ENCODE measurements at regions not wholly inside any gene's neighbourhood (a gene's known extent, or its start where the extent isn't known, plus 50 kb on each side); places are given as distances from the start of the nearest gene placed in this dataset.
"Not testable (repeated sequence)": the region's sequence is repeated elsewhere in the genome, so short reads cannot be mapped to it uniquely, and the experiment has no call there.

- no peak for ATAC-seq
- TF ChIP-seq KDM1A (CRISPR knock-in tag; IDR thresholded peaks at IDR 0.05) (no peak), ZNF235 (CRISPR knock-in tag; IDR thresholded peaks at IDR 0.05; ENCODE audit: borderline replicate concordance) (no peak), PAX8 (CRISPR knock-in tag; IDR thresholded peaks at IDR 0.05; ENCODE audit: borderline replicate concordance) (no peak), ATF6 (CRISPR knock-in tag; conservative IDR thresholded peaks at IDR 0.05) (no peak), NR0B2 (CRISPR knock-in tag; IDR thresholded peaks at IDR 0.05) (no peak), SNRNP70 (IDR thresholded peaks at IDR 0.05; ENCODE audit: low read depth, low read length) (no peak), ZFY (CRISPR knock-in tag; IDR thresholded peaks at IDR 0.05) (no peak)
- TF ChIP-seq, protein P1, sequence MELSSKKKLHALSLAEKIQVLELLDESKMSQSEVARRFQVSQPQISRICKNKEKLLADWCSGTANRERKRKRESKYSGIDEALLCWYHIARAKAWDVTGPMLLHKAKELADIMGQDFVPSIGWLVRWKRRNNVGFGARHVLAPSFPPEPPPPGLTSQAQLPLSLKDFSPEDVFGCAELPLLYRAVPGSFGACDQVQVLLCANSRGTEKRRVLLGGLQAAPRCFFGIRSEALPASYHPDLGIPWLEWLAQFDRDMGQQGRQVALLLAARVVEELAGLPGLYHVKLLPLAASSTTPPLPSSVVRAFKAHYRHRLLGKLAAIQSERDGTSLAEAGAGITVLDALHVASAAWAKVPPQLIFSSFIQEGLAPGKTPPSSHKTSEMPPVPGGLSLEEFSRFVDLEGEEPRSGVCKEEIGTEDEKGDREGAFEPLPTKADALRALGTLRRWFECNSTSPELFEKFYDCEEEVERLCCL (CRISPR knock-in tag; IDR thresholded peaks at IDR 0.05; ENCODE audit: borderline replicate concordance): no peak
- in situ Hi-C loops (cut with HindIII; ENCODE audit: extremely low pct_ligation_motif_present, low pct_unique_long_range_greater_than_20kb): no loop called here
- POLR2A ChIA-PET: no interaction called here
- H4K20me1 ChIP-seq (ENCODE audit: insufficient read depth, low read length): no peaks in the 10 kb centered on the region
- intact Hi-C loops (cut with micrococcal nuclease; ENCODE audit: unreplicated experiment): no loop called here
- no peak for FAIRE-seq
- CTCF ChIA-PET (ENCODE audit: low intra/inter-chr PET ratio, low total read pairs): no interaction called here
- no peak overlapping the region for H2AFZ ChIP-seq (ENCODE audit: low read length)
- DNase-seq (ENCODE audit: low spot score): no peak
- H3K9ac ChIP-seq (ENCODE audit: insufficient read depth, low read depth, low read length): no peak overlapping the region
- no peaks in the 10 kb centered on the region for H3K79me2 ChIP-seq (ENCODE audit: insufficient read depth, low read length)
- BruUV-seq (replicated peaks): no TSS peak
- WGBS (ENCODE audit: low lambda C conversion rate): 11% methylated on average over 4 of the region's 4 CpGs
- H3K27ac ChIP-seq (ENCODE audit: extremely low read length, insufficient read depth, low read length): no peak overlapping the region
- H3K4me3 ChIP-seq (replicated peaks in 1 of 3; ENCODE audit: insufficient read depth in 1 of 3, low read depth in 2 of 3, low read length in 3 of 3): no peak overlapping the region
- no peaks in the 10 kb centered on the region for H3K27me3 ChIP-seq (ENCODE audit: control insufficient read depth in 1 of 2, insufficient read depth in 2 of 2, low read length in 2 of 2)
- H3K36me3 ChIP-seq (replicated peaks in 1 of 2; ENCODE audit: control insufficient read depth in 1 of 2, insufficient read depth in 2 of 2, low read length in 2 of 2): no peaks in the 10 kb centered on the region
- no peak overlapping the region for H3K4me2 ChIP-seq (ENCODE audit: low read depth, low read length)
- H3K4me1 ChIP-seq (ENCODE audit: insufficient read depth, low read length): no peaks in the 10 kb centered on the region
- no peaks in the 10 kb centered on the region for H3K9me3 ChIP-seq (ENCODE audit: low read length)
These were observed 273.2 kb upstream of the TECRL start for GRCh38 chr4:64682481-64682880.

DNA sequence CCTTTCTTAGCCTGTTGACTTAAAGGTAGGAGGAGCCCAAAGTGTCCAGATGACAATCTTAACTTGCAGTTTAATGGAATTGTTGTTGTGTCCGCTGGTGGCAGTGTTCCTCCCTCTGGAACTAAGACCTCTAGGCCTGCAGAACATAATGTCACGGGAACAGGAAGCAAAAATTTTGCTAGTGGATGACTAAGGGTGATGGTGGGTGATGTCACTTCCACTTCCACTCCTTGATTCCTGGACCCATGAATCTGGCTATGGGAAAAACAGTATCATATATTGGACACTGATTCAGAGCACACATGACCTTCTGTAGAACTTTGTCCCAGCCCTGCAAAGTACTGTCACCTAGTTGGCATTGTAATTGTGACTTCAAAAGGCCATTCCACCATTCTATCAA lies 263.9 kb upstream of the TECRL start:
- intact Hi-C loops (cut with micrococcal nuclease; ENCODE audit: unreplicated experiment); H4K20me1 ChIP-seq (ENCODE audit: insufficient read depth, low read length); in situ Hi-C loops (cut with HindIII; ENCODE audit: extremely low pct_ligation_motif_present, low pct_unique_long_range_greater_than_20kb); H3K79me2 ChIP-seq (ENCODE audit: insufficient read depth, low read length); CTCF ChIA-PET (ENCODE audit: low intra/inter-chr PET ratio, low total read pairs); DNase-seq (ENCODE audit: low spot score); H3K4me3 ChIP-seq (replicated peaks in 1 of 3; ENCODE audit: insufficient read depth in 1 of 3, low read depth in 2 of 3, low read length in 3 of 3); H3K4me1 ChIP-seq (ENCODE audit: insufficient read depth, low read length); H3K9me3 ChIP-seq (ENCODE audit: low read length); H3K27me3 ChIP-seq (ENCODE audit: control insufficient read depth in 1 of 2, insufficient read depth in 2 of 2, low read length in 2 of 2); FAIRE-seq; H3K9ac ChIP-seq (ENCODE audit: insufficient read depth, low read depth, low read length); H3K4me2 ChIP-seq (ENCODE audit: low read depth, low read length); H3K36me3 ChIP-seq (replicated peaks in 1 of 2; ENCODE audit: control insufficient read depth in 1 of 2, insufficient read depth in 2 of 2, low read length in 2 of 2); ATAC-seq; POLR2A ChIA-PET; H3K27ac ChIP-seq (ENCODE audit: extremely low read length, insufficient read depth, low read length); BruUV-seq (replicated peaks); H2AFZ ChIP-seq (ENCODE audit: low read length): not testable (repeated sequence)
- 0% methylated on average over 2 of the region's 2 CpGs for WGBS (ENCODE audit: low lambda C conversion rate)

All from HepG2 (cell line).